H7 (cell line): ENCODE measurements at regions not wholly inside any gene's neighbourhood (a gene's known extent, or its start where the extent isn't known, plus 50 kb on each side); places are given as distances from the start of the nearest gene placed in this dataset.

Experiments used
- DNase-seq: peaks from one replicate; pipeline ENCODE4 v3.0.0; 2012
- H3K27me3 ChIP-seq: 2 replicates; pipeline ENCODE4 v1.6.0; 2011; ENCODE audit warnings: mild to moderate bottlenecking, low read length; ENCODE audit not compliant: control insufficient read depth, insufficient read depth
- H3K36me3 ChIP-seq: replicated peaks from 2 replicates; pipeline ENCODE4 v1.5.1; 2011; ENCODE audit warnings: low read length; ENCODE audit not compliant: control insufficient read depth, insufficient read depth
- H3K4me3 ChIP-seq: 2 replicates; pipeline ENCODE4 v1.5.1; 2011; ENCODE audit warnings: low read depth, mild to moderate bottlenecking, control low read depth, low read length, moderate library complexity; ENCODE audit not compliant: insufficient read depth

- H3K4me3 ChIP-seq, result no peak overlapping the region
Observed at GRCh38 chr12:125610292-125610691, 545.1 kb downstream of the AACS start.

GRCh38 chr12:125610971-125611370 lies 545.7 kb downstream of the AACS start:
- no peak for DNase-seq
- no peaks in the 10 kb centered on the region for H3K36me3 ChIP-seq
- no peaks in the 10 kb centered on the region for H3K27me3 ChIP-seq
- no peak overlapping the region for H3K4me3 ChIP-seq

More at GRCh38 chr12:125610292-125610691, 545.1 kb downstream of the AACS start:
- no peaks in the 10 kb centered on the region for H3K36me3 ChIP-seq
- no peak for DNase-seq
- H3K27me3 ChIP-seq, result no peaks in the 10 kb centered on the region

- no peak for DNase-seq
- Histone ChIP-seq H3K27me3 (no peaks in the 10 kb centered on the region), H3K36me3 (no peaks in the 10 kb centered on the region), H3K4me3 (no peak overlapping the region)
Observed at GRCh38 chr12:125614058-125614457, 548.8 kb downstream of the AACS start.

GRCh38 chr12:125619723-125620122 lies 554.5 kb downstream of the AACS start:
- Histone ChIP-seq H3K36me3 (no peaks in the 10 kb centered on the region), H3K27me3 (no peaks in the 10 kb centered on the region), H3K4me3 (no peak overlapping the region)
- no peak for DNase-seq

GRCh38 chr12:125633686-125634085 lies 568.5 kb downstream of the AACS start:
- Histone ChIP-seq H3K4me3 (no peak overlapping the region), H3K27me3 (no peaks in the 10 kb centered on the region), H3K36me3 (no peaks in the 10 kb centered on the region)
- no peak for DNase-seq

- H3K4me3 ChIP-seq, result no peak overlapping the region
- no peaks in the 10 kb centered on the region for H3K36me3 ChIP-seq
- DNase-seq, result no peak
- H3K27me3 ChIP-seq, result no peaks in the 10 kb centered on the region
Observed at GRCh38 chr12:125634813-125635212, 569.6 kb downstream of the AACS start.

- H3K36me3 ChIP-seq, result no peaks in the 10 kb centered on the region
- no peaks in the 10 kb centered on the region for H3K27me3 ChIP-seq
- H3K4me3 ChIP-seq, result no peak overlapping the region
- no peak for DNase-seq
Observed at GRCh38 chr12:125639826-125640225, 574.6 kb downstream of the AACS start.

- H3K36me3 ChIP-seq, result no peaks in the 10 kb centered on the region
- DNase-seq, result no peak
- no peaks in the 10 kb centered on the region for H3K27me3 ChIP-seq
- no peak overlapping the region for H3K4me3 ChIP-seq
Observed at GRCh38 chr12:125643055-125643454, 577.8 kb downstream of the AACS start.

- no peak overlapping the region for H3K4me3 ChIP-seq
- H3K36me3 ChIP-seq, result no peaks in the 10 kb centered on the region
- DNase-seq, result no peak
- H3K27me3 ChIP-seq, result no peaks in the 10 kb centered on the region
Observed at GRCh38 chr12:125645724-125646123, 580.5 kb downstream of the AACS start.

GRCh38 chr12:125650587-125650986 lies 585.4 kb downstream of the AACS start:
- H3K27me3 ChIP-seq, result no peaks in the 10 kb centered on the region
- no peaks in the 10 kb centered on the region for H3K36me3 ChIP-seq
- no peak for DNase-seq
- H3K4me3 ChIP-seq, result no peak overlapping the region

- Histone ChIP-seq H3K4me3 (no peak overlapping the region), H3K36me3 (no peaks in the 10 kb centered on the region), H3K27me3 (no peaks in the 10 kb centered on the region)
- no peak for DNase-seq
Observed at GRCh38 chr12:125651625-125652024, 586.4 kb downstream of the AACS start.

- Histone ChIP-seq H3K4me3 (no peak overlapping the region), H3K27me3 (no peaks in the 10 kb centered on the region), H3K36me3 (no peaks in the 10 kb centered on the region)
- no peak for DNase-seq
Observed at GRCh38 chr12:125652681-125653080, 587.4 kb downstream of the AACS start.

- no peaks in the 10 kb centered on the region for H3K27me3 ChIP-seq
- no peak overlapping the region for H3K4me3 ChIP-seq
- no peak for DNase-seq
- no peaks in the 10 kb centered on the region for H3K36me3 ChIP-seq
Observed at GRCh38 chr12:125657681-125658080, 592.4 kb downstream of the AACS start.

GRCh38 chr12:125674554-125675338 lies 609.5 kb downstream of the AACS start:
- no peaks in the 10 kb centered on the region for H3K27me3 ChIP-seq
- no peak overlapping the region for H3K4me3 ChIP-seq
- DNase-seq, result no peak
- no peaks in the 10 kb centered on the region for H3K36me3 ChIP-seq

GRCh38 chr12:125676366-125676765 lies 611.1 kb downstream of the AACS start:
- no peak for DNase-seq
- Histone ChIP-seq H3K27me3 (no peaks in the 10 kb centered on the region), H3K4me3 (no peak overlapping the region), H3K36me3 (no peaks in the 10 kb centered on the region)

- no peaks in the 10 kb centered on the region for H3K36me3 ChIP-seq
- no peak for DNase-seq
- no peak overlapping the region for H3K4me3 ChIP-seq
- H3K27me3 ChIP-seq, result no peaks in the 10 kb centered on the region; the same call in 1 of the 2 replicates
Observed at GRCh38 chr12:125677829-125678228, 612.6 kb downstream of the AACS start.
